GM18517 (cell line): ENCODE measurements at regions not wholly inside any gene's neighbourhood (a gene's known extent, or its start where the extent isn't known, plus 50 kb on each side); places are given as distances from the start of the nearest gene placed in this dataset.

Source experiments
- ATAC-seq: cut with Tn5 transposase; IDR thresholded peaks from one replicate; pipeline ENCODE4 v1.9.1; 2021; ENCODE audit warnings: mild to moderate bottlenecking, moderate library complexity; ENCODE audit not compliant: unreplicated experiment

DNA sequence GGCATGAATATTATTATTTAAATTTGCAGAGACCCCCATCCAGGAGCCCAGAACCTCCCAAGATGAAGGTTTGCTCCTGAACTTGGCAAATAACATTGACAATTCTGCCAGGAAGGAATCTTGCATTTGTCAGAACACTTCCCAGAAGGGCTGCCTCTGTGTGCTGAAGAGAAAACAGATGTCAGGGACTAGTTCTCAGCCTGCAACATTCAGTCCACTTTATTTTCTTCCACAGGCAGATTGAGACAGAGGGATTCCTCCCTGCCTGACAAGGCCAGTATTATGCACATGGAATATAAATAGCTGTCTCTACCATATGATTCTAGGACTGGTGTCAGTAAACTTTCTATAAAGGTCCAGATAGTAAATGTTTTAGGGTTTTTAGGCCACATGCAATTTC is 171.5 kb upstream of the SIX2 start:
- no peak for ATAC-seq

DNA sequence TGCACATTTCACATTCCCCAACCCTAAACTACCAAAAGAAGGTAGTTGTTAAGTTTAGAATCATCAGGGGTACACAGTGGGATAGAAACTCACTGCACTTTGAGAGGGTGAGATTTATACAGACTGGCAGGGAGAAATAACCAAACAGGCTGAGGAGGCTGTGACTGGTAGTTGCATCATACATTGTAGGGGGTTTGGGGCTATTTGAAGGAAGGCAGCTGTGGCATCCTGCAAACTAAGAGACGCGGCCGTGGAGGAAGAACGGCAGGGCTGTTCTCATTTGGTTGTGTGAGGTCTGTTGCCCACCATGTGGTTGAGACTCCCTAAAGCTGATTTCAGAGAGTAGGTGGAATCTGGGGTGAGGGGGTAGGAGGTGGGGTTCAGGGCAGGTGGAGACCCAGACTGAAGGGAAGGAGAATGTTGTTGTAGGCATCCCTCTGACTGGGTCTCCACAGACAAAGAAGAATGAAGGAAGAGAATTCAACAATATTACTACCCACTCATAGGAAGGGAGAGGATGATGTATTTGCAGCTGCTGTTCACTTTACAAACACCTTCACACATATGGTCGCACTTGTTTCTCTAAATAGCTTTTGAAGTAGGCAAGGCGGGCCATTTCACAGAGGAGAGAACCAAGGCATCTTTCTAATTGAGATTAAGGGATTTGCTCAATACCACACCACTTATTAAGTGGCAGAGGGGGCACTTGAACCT is 170.9 kb upstream of the SIX2 start:
- ATAC-seq = no peak

DNA sequence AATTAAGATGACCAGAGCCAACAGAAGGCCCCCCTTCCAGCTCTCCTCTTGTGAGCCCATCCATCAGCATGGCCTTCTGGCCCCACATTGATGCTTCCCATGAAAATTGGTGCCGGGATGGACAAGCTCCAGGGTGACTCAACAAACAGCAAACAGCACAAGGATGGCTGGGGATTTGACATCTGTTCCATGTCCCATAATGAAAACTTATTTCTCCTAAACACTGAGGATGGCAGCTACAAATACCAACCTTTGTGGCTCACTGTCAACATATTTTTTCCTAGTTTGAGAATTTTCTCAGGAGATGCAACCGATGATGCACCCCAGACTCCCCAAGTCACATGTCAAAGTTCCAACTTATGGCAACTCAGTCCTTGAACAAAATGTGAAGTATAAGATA is 169.6 kb upstream of the SIX2 start:
- no peak for ATAC-seq

DNA sequence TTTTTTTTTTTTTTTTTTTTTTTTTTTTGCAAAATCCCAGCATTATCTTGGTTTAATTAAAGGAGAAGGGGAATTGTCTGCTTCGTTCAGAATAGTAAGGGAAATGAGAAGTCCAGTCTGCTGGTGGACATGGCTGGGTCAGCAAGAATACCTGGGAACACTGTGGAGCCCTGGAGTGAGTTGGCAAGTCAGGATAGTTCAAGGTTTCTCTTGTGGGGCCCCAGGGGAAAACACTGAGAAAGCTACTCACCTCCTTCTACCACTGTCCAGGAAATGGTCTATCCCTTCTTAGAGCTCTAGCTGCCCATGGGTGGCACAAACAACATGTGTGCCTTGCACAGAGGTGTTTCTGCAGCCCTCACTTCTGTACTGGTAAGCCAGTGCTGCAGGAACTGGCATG is 169.1 kb upstream of the SIX2 start:
- ATAC-seq = no peak

DNA sequence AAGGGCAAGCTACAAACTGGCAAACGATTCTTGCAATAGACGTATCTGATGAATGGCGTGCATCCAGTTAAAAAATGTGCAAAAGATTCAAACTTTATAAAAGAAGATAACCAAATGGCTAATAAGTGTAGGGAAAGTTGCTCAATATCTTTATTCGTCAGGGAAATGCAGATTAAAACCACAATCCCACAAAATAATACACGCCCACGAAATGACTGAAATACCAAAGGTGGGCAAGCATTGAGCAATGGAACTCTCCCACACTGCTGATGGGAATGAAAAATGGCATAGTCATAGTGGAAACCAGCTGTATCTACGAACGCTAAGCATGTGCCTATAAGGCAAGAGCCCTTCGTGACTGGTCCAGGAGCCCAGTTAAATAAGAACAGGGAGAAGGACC is 168.6 kb upstream of the SIX2 start:
- ATAC-seq = no peak

DNA sequence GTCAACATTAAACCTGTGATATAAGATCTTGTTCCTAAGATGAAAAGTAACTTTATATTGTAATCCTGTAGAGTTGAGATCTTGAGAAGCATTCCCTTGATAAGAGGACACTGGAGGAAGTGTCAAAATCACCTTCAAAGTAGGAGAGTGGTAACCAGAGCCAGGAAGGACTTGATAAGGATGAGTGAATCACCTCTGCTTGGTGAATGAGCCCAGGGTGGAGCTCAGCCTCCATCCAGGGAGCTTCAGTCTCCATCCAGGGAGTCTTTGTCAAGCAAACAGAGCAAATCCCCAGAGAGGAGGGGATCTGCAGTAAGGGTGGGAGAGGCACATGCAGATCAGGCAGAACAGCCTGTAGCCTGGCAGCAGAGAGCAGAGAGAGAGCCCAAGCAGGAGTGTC is 167.1 kb upstream of the SIX2 start:
- no peak for ATAC-seq

DNA sequence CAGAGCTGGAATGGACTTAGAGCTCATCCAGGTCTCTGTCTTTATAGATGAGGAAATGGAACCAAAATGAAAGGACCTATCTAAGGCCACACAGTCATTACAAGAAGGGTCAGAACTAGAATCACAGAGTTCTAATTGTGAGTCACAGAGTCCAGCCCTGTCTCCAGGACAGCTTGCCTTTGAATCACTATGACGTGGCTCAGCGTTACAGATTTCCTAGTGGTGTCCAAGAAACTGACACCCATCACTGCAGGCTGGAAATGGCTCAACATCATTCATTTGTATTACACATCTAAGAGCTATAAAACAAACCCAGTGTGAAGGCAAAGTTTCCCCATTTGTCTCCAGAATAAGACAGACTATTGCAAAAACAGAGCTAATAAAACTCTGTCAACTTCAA is 164.3 kb upstream of the SIX2 start:
- no peak for ATAC-seq

DNA sequence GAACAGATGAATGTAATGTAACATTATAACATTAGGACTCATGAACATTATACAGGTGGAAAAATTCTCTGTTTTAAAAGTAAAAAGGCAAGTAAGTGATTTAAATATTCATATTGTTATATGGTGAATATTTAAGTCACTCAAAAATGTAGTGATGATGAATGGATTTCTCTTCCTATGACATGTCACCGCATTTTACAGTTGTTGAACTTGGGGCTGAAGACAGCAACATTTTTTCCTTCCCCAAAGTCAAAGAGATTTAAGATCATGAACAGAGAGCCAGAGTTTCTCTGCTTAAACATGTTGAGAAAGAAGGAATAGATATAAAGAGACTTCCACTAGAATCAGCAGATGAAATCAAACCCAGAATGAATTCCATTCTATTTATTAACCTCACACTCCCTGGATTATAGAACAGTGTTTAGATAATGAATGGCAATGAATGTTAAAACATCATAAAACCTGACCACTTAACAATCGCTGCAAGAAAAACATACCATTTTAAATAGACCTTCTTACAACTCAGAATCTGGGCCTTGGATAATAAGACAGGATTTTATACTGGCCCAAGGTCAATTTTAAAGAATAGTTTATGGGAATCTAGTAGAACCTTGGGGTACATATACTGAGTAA is 163.6 kb upstream of the SIX2 start:
- no peak for ATAC-seq

DNA sequence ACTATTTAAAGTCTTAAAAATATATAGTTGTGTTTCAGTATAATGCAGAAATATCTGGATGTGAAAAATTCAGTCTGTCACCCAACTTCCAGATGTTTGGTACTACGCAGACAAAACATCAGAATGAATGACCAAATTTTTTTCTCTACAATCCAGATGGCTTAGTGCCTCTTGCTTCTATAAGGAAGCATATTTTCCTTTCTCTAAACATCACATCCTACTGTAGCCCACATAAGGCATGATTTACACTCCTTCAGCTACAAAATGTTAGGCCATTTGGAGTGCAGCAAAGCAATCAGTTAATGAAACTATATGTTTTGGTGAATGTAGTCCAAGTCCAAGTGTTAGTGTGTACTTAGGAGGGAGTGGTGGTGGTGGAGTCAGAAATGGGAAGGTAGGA is 162.9 kb upstream of the SIX2 start:
- ATAC-seq = no peak

DNA sequence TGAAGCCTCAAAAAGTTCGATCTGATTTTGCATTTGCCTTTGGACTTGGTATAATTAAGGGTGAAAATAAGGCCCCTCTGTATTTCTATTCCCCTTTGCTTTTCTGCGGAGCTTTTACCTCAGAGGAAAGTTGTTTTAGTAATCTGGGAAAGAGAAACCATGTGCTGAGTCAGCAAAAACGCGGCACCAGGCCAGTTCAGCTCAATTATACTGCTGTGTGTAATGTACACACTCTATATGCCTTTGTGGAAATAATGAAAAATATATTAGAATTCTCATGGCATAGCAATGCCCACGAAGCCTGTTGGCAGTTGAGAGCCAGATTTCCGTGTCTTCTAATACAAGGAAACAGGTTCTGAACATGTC is 161.9 kb upstream of the SIX2 start:
- ATAC-seq = no peak

DNA sequence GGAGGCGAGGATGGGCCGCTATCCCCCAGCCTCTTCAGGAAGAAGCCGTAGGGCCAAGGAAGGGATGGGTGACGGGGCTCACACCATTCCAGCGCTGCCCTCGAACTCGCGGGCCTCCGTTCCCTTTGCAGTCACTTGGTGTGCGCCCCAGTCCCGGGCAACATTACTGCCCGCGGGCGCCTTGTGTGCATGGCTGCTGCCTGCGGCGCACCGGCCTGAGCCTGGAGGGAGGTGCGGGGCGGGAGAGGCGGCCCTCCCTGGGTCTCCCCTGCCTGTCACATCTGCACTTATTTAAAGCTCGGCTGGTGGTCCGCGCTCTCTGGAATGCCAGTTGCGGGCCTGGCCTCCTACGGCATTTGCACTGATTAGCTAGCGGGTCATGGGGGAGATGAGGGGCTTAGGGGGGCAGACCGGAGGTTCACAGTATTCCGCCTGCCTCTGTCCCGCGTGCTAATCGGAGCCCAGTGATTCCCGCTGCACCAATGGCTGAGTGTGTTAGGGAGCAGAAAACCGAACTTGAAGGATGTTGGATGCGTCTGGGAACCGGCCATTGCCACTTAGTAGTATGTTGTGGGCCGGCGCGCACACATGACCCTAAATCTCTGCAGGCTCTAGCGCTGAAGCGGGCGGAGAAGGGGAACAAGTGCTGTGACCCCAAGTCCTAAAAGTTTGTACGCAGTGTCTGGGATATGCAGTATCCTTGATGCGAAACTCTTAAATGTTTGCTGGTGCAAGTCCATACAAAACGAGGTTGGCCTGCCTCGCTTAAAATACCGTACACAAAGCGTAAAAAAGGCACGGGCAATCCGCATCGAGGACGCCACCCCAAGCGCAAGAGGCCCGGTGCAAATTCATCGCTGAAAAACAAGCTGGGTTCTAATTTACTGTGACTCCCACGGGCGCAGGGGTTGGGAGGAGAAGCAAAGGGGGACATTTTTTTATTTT is 161.2 kb upstream of the SIX2 start:
- no peak for ATAC-seq

DNA sequence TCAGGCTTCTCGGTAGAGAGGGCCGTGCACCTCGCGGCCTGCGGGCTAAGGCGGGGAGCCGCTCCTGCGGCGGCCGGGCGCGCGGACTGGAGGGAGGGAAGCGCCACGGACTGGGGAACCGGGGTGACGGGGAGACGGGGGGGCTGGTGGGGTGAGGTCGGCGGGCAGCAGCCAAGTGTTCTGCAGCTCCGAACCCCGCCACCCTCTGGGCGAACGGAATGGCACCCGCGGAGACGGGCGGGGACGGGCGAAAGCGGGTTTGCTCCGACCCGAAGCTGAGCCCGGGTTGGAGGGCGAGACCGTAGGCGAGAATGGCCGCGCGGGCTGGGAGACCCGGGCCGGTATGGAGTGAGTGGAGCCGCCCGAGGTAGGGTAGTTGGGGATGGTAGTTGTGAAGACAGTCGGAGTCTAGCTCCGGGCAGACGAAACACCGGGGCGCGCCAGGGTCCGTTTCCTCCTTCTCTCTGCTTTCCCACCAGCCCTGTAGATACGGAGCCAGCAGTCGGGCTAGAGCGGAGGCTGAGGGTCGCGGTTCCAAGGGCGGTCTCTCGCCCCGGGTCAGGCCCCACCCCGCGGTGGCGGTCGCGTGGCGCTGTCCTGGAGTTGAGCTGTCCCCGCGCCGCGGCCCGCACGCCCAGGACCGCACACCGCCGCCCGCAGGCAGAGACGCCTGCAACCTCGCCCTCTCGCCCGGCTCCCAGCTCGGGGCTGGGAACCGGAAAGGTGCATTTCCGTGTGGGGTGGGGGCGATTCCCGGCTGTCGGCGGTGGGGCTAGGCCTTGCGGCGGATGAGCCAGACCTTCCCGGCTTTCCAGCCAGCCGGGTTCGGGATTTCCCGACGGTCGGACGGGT is 160.3 kb upstream of the SIX2 start:
- ATAC-seq = no peak

DNA sequence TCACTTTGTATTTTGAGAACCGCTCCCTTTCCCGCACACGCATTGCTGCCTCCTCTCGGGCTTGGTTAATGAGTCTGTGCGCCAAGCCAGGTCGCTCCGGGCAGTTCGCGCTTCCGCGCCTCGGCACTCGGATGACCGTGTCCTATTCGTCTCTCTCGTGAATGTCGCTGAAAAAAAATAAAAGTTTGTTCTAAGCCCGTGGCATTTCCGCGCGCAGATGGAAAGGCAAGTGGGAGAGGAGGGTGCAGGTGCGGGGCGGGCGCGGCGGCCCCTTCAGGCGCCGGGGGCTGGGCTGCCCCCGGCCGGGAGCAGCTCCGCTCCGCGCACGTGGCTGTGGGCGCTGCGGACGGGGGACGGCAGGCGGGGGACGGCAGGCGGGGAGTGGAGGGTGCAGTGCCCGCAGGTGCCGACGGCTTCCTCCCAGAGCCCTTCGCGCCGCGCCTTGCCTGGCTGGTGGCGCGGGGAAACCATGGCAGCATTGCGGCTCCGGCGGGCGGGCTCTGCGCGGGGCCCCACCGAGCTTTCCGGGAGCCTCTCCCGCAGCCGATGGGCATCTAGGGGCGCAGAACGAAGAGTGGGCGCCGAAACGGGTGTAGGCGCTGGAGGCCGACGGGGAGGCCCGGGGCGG is 159.6 kb upstream of the SIX2 start:
- ATAC-seq = no peak

DNA sequence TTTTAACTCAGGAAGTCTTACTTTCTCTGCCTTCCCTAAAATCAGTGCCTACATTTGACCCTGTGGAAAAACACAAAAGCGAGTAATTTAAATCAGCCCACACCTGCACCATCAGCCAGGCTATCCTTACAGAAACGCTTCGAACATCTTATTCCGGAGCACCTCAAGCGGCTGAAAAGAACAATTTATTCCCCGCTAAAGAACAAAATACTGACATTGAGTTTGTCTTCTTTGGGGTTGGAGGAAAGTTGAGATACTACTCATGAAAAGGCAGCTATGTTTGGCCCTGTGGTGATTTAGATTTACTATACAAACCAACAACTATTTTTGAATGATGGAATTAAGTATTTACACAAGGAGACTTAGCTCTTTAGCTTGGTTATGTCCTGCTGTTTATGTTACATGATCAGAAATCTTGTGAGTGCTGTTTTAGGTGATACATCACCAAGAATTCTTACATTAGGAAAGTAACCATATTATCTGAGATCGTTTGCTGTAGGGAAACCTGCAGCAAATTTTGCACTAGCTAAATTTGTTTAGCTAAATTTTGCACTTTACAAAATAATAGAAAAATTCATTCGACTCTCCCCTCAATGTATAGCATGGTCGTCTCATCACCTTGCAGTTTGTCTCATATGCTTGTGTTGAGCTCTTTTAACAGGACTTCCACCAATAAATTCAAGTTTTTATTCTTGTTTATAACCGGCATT is 158.8 kb upstream of the SIX2 start:
- no peak for ATAC-seq

DNA sequence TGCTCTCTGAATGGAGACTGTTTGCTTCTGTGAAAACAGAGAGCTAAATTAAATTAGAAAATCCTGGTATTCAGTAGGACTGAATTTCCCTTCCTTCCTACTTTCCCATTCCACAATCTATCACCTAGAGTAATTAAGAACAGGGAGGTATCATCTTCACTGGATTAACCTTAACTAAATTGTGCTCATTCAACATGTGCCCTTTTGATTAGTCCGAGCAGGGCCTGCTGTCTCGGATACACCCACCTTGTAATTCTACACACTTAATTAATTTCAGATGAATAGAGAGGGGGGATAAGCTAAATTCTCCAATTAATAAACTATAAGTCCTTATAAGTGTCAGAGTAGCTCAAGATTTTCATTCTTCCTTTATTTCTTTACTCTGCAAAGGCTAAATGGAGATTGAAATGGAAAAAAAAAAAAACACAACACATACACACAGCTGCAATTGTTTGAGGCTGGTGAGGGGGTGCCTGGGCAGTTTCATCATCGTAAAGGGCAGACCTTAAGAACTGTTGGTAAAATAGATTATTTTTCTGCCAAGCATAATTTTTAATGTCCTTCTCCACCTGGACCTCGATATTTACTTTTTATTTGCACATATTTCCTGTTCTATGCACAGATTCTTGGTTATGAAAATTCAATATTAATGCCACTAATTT is 157.1 kb upstream of the SIX2 start:
- no peak for ATAC-seq

DNA sequence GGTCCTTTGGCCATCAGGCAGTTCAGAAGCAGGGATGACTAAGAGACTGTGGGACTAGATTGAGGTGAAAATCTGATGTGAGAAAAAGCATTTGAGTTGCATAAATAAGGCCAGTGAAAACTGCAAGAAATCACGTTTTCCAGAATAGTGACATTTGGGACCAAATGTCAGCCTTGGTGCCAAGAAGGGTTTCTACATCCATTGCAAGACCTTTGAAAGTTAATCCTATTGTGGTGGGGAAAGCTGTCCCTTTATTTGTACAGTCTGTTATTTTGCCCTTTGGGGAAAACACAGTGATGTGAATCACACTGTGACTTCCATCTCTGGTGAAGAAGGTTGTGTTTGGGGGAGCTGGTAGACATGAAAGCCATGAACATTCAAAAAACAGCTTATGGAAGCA is 153.5 kb upstream of the SIX2 start:
- no peak for ATAC-seq

DNA sequence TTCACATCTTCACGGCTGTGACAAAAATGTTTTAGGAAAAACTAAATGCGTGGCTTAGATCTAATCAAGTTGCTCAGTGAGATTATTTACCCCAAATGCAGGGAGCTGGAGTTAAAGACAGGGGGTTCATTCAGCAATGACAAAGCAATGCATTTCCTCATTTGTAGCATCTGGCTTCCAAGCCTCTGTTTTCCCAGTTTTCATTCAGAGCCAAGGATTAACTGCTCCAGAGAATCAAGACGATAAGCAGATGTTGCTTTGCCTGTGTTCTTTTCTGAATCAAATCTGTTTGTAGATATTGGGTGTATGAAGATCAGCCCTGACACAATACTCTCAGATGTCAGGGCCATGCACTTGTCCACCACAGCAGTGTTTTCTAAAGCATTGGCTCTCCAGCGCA is 147.4 kb upstream of the SIX2 start:
- no peak for ATAC-seq

DNA sequence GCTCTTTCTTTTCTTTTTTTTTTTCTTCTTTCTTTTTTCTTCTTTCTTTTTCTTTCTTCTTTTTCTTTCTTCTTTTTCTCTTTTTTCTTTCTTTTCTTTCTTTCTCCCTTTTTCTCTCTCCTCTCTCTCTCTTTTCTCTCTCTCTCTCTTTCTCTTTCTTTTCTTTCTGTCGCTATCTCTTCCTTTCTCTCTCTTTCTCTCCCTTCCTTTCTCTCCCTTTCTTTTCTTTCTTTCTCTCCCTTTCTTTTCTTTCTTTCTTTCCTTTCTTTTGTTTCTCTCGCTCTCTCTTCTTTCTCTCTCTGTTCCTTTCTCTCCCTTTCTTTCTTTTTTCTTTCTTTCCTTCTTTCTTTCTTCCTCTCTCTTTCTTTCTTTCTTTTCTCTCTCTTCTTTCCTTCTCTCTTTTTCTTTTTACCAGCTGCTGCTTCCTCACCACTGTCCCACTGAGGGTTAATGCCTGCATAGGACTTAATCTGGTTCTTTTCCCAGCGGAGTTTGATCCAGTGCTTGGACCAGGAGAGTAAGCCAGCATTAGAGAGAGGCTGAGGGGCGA is 145.4 kb upstream of the SIX2 start:
- ATAC-seq = no peak

DNA sequence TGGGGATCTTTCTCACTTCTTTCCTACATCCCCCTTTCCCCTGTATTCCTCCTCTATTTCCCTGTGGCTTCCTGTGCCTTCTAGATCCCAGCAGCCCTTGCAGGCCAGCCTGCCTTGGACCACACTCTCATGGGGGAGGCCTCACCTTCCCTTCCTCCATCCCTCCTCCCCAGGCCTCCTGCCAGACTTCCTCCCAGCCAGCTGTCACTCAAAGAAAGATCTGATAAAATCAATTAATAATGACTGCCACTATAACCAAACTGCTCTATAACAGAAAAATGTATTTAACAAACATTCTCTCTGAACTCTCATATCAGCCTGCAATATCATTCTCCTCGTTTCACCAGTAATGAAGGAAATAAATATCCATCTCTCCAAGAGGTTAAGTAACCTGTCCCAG is 144.9 kb upstream of the SIX2 start:
- no peak for ATAC-seq
